ENCODE measurements at regions not wholly inside any gene's neighbourhood (a gene's known extent, or its start where the extent isn't known, plus 50 kb on each side); places are given as distances from the start of the nearest gene placed in this dataset.

DNA sequence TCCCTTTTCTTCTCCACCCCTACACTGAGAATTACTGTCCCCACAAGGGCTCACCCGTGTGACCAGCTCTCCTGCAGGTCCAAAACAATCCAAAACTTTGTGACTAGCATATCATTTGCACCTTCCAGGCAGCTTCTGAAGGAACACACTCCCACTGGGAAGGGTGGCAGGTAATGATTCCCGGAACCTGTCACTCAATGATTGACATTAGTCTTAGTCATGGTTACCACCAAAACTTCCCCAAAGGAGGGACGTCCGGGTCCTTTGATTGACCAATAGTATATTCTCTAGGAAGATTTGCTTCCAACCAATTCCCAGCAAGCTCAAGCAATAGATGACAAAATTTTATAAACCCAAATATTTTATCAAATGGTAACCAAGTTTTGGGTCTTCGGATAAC lies 127.7 kb upstream of the MYLIP start:
- Mint-ChIP-seq H3K27me3 (ENCODE audit: insufficient read depth, unreplicated experiment) (peaks cover 17% of the 10 kb centered on the region), H3K36me3 (ENCODE audit: insufficient read depth, unreplicated experiment) (no peaks in the 10 kb centered on the region), H3K27ac (ENCODE audit: low read depth, unreplicated experiment) (no peak overlapping the region), H3K4me1 (ENCODE audit: insufficient read depth, unreplicated experiment) (no peaks in the 10 kb centered on the region), H3K4me3 (ENCODE audit: unreplicated experiment) (no peak overlapping the region), H3K9me3 (ENCODE audit: unreplicated experiment) (no peaks in the 10 kb centered on the region)
- TF ChIP-seq, protein P1, sequence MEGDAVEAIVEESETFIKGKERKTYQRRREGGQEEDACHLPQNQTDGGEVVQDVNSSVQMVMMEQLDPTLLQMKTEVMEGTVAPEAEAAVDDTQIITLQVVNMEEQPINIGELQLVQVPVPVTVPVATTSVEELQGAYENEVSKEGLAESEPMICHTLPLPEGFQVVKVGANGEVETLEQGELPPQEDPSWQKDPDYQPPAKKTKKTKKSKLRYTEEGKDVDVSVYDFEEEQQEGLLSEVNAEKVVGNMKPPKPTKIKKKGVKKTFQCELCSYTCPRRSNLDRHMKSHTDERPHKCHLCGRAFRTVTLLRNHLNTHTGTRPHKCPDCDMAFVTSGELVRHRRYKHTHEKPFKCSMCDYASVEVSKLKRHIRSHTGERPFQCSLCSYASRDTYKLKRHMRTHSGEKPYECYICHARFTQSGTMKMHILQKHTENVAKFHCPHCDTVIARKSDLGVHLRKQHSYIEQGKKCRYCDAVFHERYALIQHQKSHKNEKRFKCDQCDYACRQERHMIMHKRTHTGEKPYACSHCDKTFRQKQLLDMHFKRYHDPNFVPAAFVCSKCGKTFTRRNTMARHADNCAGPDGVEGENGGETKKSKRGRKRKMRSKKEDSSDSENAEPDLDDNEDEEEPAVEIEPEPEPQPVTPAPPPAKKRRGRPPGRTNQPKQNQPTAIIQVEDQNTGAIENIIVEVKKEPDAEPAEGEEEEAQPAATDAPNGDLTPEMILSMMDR (IDR thresholded peaks at IDR 0.05; ENCODE audit: unreplicated experiment) = no peak
- intact Hi-C loops (cut with micrococcal nuclease) = no loop called here
- DNase-seq (ENCODE audit: unreplicated experiment) = no peak
- POLR2A ChIA-PET = no interaction called here
- no TSS peak for BruUV-seq (replicated peaks)
- CTCF ChIA-PET = no interaction called here

DNA sequence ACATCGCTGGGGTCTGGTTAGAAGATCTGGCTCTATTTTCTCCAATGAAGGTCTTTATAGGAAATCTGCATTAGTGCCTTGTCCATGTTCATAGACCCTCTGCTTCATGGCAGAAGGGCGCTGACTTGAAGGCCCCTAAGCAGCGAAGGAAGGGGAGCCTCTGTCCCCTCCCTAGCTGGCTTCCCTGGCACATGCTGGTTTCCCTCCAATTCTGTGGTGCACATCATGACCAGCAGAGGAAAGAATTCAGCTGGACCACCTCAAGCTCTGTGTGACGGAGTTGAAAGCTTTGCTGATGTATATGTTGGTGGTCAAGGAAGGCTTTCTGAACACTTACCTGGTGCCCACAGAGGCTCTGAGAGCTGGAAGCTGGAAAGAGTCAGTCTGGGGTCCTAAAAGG lies 129.7 kb upstream of the MYLIP start:
- Mint-ChIP-seq H3K36me3 (ENCODE audit: insufficient read depth, unreplicated experiment) (no peaks in the 10 kb centered on the region), H3K4me3 (ENCODE audit: unreplicated experiment) (no peak overlapping the region), H3K27me3 (ENCODE audit: insufficient read depth, unreplicated experiment) (peaks cover 17% of the 10 kb centered on the region), H3K4me1 (ENCODE audit: insufficient read depth, unreplicated experiment) (no peaks in the 10 kb centered on the region), H3K9me3 (ENCODE audit: unreplicated experiment) (no peaks in the 10 kb centered on the region), H3K27ac (ENCODE audit: low read depth, unreplicated experiment) (no peak overlapping the region)
- BruUV-seq (replicated peaks) = no TSS peak
- CTCF ChIA-PET = interaction anchor here (0.9 kb wide), 1 partner anchor 22 kb away, joined by 3 read pairs; no protein-coding TSS in a partner anchor
- no peak for DNase-seq (ENCODE audit: unreplicated experiment)
- intact Hi-C loops (cut with micrococcal nuclease) = no loop called here
- POLR2A ChIA-PET = no interaction called here
- TF ChIP-seq, protein P1 (IDR thresholded peaks at IDR 0.05; ENCODE audit: unreplicated experiment) = no peak

DNA sequence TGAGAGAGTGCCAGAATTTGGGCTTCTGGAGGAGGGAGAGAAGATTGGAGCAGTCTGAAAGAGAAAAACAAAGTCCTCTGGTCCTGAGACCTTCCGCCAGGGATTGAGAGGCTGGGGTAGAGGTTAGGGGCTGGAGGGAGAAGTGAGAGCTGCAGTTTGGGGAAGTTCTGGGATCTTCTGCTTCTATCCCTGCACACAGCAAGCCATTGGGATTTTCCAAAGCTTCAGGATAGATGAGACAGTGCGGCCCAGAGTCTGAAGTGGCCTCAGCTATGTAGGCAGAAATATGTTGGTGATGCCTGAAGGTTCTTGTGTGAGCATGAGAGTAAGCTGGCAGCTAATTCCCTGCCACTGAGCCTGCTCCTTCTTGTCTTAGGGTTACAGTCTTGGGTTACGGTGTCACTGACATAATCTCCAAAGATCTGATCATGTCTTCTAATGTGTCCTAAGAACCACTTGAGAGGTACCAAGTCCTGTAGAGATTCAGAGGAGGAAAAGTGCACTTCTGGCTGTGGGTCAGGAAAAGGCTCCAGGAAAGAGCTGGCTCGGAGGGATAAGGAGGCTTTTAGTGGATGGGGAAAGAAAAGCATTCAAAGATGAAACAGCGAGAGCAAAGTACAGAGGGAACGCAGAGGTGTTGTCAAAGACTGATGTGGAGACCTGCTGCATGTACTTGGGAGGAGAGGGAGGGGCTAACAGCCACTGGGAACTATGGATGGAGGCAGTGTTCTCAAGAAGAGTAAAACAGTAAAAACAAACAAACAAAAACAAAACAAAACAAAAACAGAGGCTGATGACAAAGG lies 131.1 kb upstream of the MYLIP start:
- no peak for DNase-seq (ENCODE audit: unreplicated experiment)
- no TSS peak for BruUV-seq (replicated peaks)
- no peaks in the 10 kb centered on the region for H3K9me3 Mint-ChIP-seq (ENCODE audit: unreplicated experiment)
- no peaks in the 10 kb centered on the region for H3K4me1 Mint-ChIP-seq (ENCODE audit: insufficient read depth, unreplicated experiment)
- no peak overlapping the region for H3K27ac Mint-ChIP-seq (ENCODE audit: low read depth, unreplicated experiment)
- POLR2A ChIA-PET = interaction anchor here (0.6 to 1.2 kb wide), 2 partner anchors 22 to 87 kb away, joined by 3 read pairs; no protein-coding TSS in a partner anchor
- peaks cover 17% of the 10 kb centered on the region for H3K27me3 Mint-ChIP-seq (ENCODE audit: insufficient read depth, unreplicated experiment)
- TF ChIP-seq, protein P1 (IDR thresholded peaks at IDR 0.05; ENCODE audit: unreplicated experiment) = no peak
- intact Hi-C loops (cut with micrococcal nuclease) = no loop called here
- no peak overlapping the region for H3K4me3 Mint-ChIP-seq (ENCODE audit: unreplicated experiment)
- CTCF ChIA-PET = no interaction called here
- no peaks in the 10 kb centered on the region for H3K36me3 Mint-ChIP-seq (ENCODE audit: insufficient read depth, unreplicated experiment)

DNA sequence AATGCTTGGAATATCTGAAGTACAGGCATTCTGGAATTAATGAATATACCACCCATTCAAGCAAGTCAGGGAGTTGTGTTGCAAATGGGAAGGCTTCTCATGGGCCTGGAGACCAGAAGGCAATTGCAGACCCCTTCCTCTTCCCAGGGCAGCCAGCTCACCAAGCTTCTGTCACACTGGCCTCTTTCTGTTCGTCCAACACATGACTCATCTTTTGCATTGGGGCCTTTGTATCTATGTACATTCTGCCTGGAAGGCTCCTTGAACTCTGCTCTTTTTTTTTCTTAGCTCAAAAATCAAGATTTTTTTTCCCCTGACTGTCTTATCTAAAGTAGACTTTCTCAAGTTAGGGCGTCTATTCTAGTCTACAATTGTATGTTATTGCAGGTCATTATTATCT lies 132.9 kb upstream of the MYLIP start:
- CTCF ChIA-PET = interaction anchor here (0.8 kb wide), 1 partner anchor 20 kb away, joined by 3 read pairs; no protein-coding TSS in a partner anchor
- TF ChIP-seq, protein P1 (IDR thresholded peaks at IDR 0.05; ENCODE audit: unreplicated experiment) = no peak

More for the DNA sequence above, 132.9 kb upstream of the MYLIP start:
- Mint-ChIP-seq H3K9me3 (ENCODE audit: unreplicated experiment) (no peaks in the 10 kb centered on the region), H3K27me3 (ENCODE audit: insufficient read depth, unreplicated experiment) (peaks cover 17% of the 10 kb centered on the region), H3K27ac (ENCODE audit: low read depth, unreplicated experiment) (no peak overlapping the region), H3K4me1 (ENCODE audit: insufficient read depth, unreplicated experiment) (no peaks in the 10 kb centered on the region), H3K4me3 (ENCODE audit: unreplicated experiment) (no peak overlapping the region), H3K36me3 (ENCODE audit: insufficient read depth, unreplicated experiment) (no peaks in the 10 kb centered on the region)
- intact Hi-C loops (cut with micrococcal nuclease) = no loop called here
- POLR2A ChIA-PET = no interaction called here
- DNase-seq (ENCODE audit: unreplicated experiment) = no peak
- BruUV-seq (replicated peaks) = no TSS peak

Data from MCF 10A (cell line).